ENCODE measurements at regions not wholly inside any gene's neighbourhood (a gene's known extent, or its start where the extent isn't known, plus 50 kb on each side); places are given as distances from the start of the nearest gene placed in this dataset.
"Not testable (repeated sequence)": the region's sequence is repeated elsewhere in the genome, so short reads cannot be mapped to it uniquely, and the experiment has no call there.

GRCh38 chr6:57860481-57861315 lies 543.3 kb downstream of the PRIM2 start:
- not testable (repeated sequence) for H3K36me3 ChIP-seq (ENCODE audit: control insufficient read depth in 5 of 5, insufficient read depth in 5 of 5, low read length in 5 of 5); H3K9me3 ChIP-seq (ENCODE audit: control insufficient read depth in 5 of 5, low read length in 5 of 5); H3K4me1 ChIP-seq (ENCODE audit: control insufficient read depth in 5 of 5, insufficient read depth in 5 of 5, low read length in 5 of 5); H3K4me3 ChIP-seq (ENCODE audit: low read depth in 1 of 5, low read length in 5 of 5); H3K27ac ChIP-seq (ENCODE audit: low read depth, low read length); H3K9ac ChIP-seq (ENCODE audit: low read length in 5 of 5); H3K27me3 ChIP-seq (ENCODE audit: control insufficient read depth in 5 of 5, insufficient read depth in 4 of 5, low read length in 5 of 5)

DNA sequence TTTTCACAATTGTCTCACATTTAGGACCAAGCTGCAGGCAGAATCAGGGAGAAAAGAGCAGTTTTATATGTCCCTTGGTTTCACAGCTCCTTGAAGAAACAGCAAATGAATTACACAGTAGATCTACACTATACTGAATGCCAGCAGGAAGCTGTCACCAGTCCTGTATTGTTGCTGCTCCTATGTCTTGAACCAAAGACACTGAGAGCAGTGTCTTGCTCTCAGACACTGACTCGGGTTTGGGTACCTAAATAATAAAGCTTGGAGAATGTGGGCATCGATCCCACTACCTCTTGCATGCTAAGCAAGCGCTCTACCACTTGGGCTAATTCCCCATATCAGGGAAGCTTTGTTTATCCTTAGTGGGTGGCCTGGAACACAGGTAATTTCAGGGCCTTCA lies 552.7 kb downstream of the PRIM2 start:
- H3K4me3 ChIP-seq (ENCODE audit: low read depth in 1 of 5, low read length in 5 of 5); H3K9me3 ChIP-seq (ENCODE audit: control insufficient read depth in 5 of 5, low read length in 5 of 5); H3K27ac ChIP-seq (ENCODE audit: low read depth, low read length); H3K9ac ChIP-seq (ENCODE audit: low read length in 5 of 5); H3K27me3 ChIP-seq (ENCODE audit: control insufficient read depth in 5 of 5, insufficient read depth in 4 of 5, low read length in 5 of 5); H3K36me3 ChIP-seq (ENCODE audit: control insufficient read depth in 5 of 5, insufficient read depth in 5 of 5, low read length in 5 of 5); H3K4me1 ChIP-seq (ENCODE audit: control insufficient read depth in 5 of 5, insufficient read depth in 5 of 5, low read length in 5 of 5): not testable (repeated sequence)

GRCh38 chr6:57873424-57873823 lies 556.0 kb downstream of the PRIM2 start:
- H3K27me3 ChIP-seq (ENCODE audit: control insufficient read depth in 5 of 5, insufficient read depth in 4 of 5, low read length in 5 of 5); H3K9me3 ChIP-seq (ENCODE audit: control insufficient read depth in 5 of 5, low read length in 5 of 5); H3K36me3 ChIP-seq (ENCODE audit: control insufficient read depth in 5 of 5, insufficient read depth in 5 of 5, low read length in 5 of 5); H3K4me3 ChIP-seq (ENCODE audit: low read depth in 1 of 5, low read length in 5 of 5); H3K9ac ChIP-seq (ENCODE audit: low read length in 5 of 5); H3K4me1 ChIP-seq (ENCODE audit: control insufficient read depth in 5 of 5, insufficient read depth in 5 of 5, low read length in 5 of 5); H3K27ac ChIP-seq (ENCODE audit: low read depth, low read length): not testable (repeated sequence)

DNA sequence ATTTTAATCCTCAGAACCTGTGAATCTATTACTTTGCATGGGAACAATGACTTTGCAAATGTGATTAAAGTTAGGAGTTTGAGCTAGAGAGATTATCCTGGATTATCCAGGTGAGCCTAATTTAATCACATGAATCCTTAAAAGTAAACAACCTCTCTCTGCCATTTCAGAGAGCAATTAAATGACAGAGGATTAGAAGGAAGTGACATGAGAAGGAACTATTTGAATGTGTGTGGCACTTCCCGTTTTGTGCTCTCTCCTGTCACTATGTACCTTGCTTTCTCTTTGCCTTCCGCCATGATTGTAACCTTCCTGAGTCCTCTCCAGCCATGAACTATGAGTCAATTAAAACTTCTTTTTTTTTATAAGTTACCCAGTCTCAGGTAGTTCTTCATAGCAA lies 559.2 kb downstream of the PRIM2 start:
- not testable (repeated sequence) for H3K36me3 ChIP-seq (ENCODE audit: control insufficient read depth in 5 of 5, insufficient read depth in 5 of 5, low read length in 5 of 5); H3K4me1 ChIP-seq (ENCODE audit: control insufficient read depth in 5 of 5, insufficient read depth in 5 of 5, low read length in 5 of 5); H3K9me3 ChIP-seq (ENCODE audit: control insufficient read depth in 5 of 5, low read length in 5 of 5); H3K27ac ChIP-seq (ENCODE audit: low read depth, low read length); H3K27me3 ChIP-seq (ENCODE audit: control insufficient read depth in 5 of 5, insufficient read depth in 4 of 5, low read length in 5 of 5); H3K4me3 ChIP-seq (ENCODE audit: low read depth in 1 of 5, low read length in 5 of 5); H3K9ac ChIP-seq (ENCODE audit: low read length in 5 of 5)

GRCh38 chr6:57877729-57878128 lies 560.3 kb downstream of the PRIM2 start:
- H3K9ac ChIP-seq (ENCODE audit: low read length in 5 of 5); H3K36me3 ChIP-seq (ENCODE audit: control insufficient read depth in 5 of 5, insufficient read depth in 5 of 5, low read length in 5 of 5); H3K9me3 ChIP-seq (ENCODE audit: control insufficient read depth in 5 of 5, low read length in 5 of 5); H3K4me3 ChIP-seq (ENCODE audit: low read depth in 1 of 5, low read length in 5 of 5); H3K4me1 ChIP-seq (ENCODE audit: control insufficient read depth in 5 of 5, insufficient read depth in 5 of 5, low read length in 5 of 5); H3K27me3 ChIP-seq (ENCODE audit: control insufficient read depth in 5 of 5, insufficient read depth in 4 of 5, low read length in 5 of 5); H3K27ac ChIP-seq (ENCODE audit: low read depth, low read length): not testable (repeated sequence)

DNA sequence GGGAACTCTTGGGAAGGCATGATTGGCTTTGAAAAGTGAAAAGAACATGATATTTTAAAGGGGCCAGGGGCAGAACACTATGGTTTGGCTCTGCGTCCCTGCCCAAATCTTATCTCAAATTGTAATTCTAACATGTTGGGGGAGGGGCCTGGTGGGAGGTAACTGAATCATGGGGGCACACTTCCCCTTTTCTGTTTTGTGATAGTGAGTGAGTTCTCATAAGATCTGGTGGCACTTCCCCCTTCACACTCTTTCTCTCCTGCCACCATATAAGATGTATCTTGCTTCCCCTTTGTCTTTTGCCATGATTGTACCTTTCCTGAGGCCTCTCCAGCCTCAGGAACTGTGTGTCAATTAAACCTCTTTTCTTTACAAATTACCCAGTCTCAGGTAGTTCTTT lies 561.4 kb downstream of the PRIM2 start:
- not testable (repeated sequence) for H3K27ac ChIP-seq (ENCODE audit: low read depth, low read length); H3K4me3 ChIP-seq (ENCODE audit: low read depth in 1 of 5, low read length in 5 of 5); H3K9me3 ChIP-seq (ENCODE audit: control insufficient read depth in 5 of 5, low read length in 5 of 5); H3K36me3 ChIP-seq (ENCODE audit: control insufficient read depth in 5 of 5, insufficient read depth in 5 of 5, low read length in 5 of 5); H3K4me1 ChIP-seq (ENCODE audit: control insufficient read depth in 5 of 5, insufficient read depth in 5 of 5, low read length in 5 of 5); H3K27me3 ChIP-seq (ENCODE audit: control insufficient read depth in 5 of 5, insufficient read depth in 4 of 5, low read length in 5 of 5); H3K9ac ChIP-seq (ENCODE audit: low read length in 5 of 5)

GRCh38 chr6:57898850-57899249 lies 581.4 kb downstream of the PRIM2 start:
- not testable (repeated sequence) for H3K27me3 ChIP-seq (ENCODE audit: control insufficient read depth in 5 of 5, insufficient read depth in 4 of 5, low read length in 5 of 5); H3K9me3 ChIP-seq (ENCODE audit: control insufficient read depth in 5 of 5, low read length in 5 of 5); H3K36me3 ChIP-seq (ENCODE audit: control insufficient read depth in 5 of 5, insufficient read depth in 5 of 5, low read length in 5 of 5); H3K4me3 ChIP-seq (ENCODE audit: low read depth in 1 of 5, low read length in 5 of 5); H3K4me1 ChIP-seq (ENCODE audit: control insufficient read depth in 5 of 5, insufficient read depth in 5 of 5, low read length in 5 of 5); H3K27ac ChIP-seq (ENCODE audit: low read depth, low read length); H3K9ac ChIP-seq (ENCODE audit: low read length in 5 of 5)

GRCh38 chr6:57900687-57901399 lies 583.4 kb downstream of the PRIM2 start:
- not testable (repeated sequence) for H3K27ac ChIP-seq (ENCODE audit: low read depth, low read length); H3K27me3 ChIP-seq (ENCODE audit: control insufficient read depth in 5 of 5, insufficient read depth in 4 of 5, low read length in 5 of 5); H3K9ac ChIP-seq (ENCODE audit: low read length in 5 of 5); H3K4me3 ChIP-seq (ENCODE audit: low read depth in 1 of 5, low read length in 5 of 5); H3K36me3 ChIP-seq (ENCODE audit: control insufficient read depth in 5 of 5, insufficient read depth in 5 of 5, low read length in 5 of 5); H3K4me1 ChIP-seq (ENCODE audit: control insufficient read depth in 5 of 5, insufficient read depth in 5 of 5, low read length in 5 of 5); H3K9me3 ChIP-seq (ENCODE audit: control insufficient read depth in 5 of 5, low read length in 5 of 5)

GRCh38 chr6:57901445-57901844 lies 584.0 kb downstream of the PRIM2 start:
- H3K9me3 ChIP-seq (ENCODE audit: control insufficient read depth in 5 of 5, low read length in 5 of 5); H3K4me1 ChIP-seq (ENCODE audit: control insufficient read depth in 5 of 5, insufficient read depth in 5 of 5, low read length in 5 of 5); H3K9ac ChIP-seq (ENCODE audit: low read length in 5 of 5); H3K36me3 ChIP-seq (ENCODE audit: control insufficient read depth in 5 of 5, insufficient read depth in 5 of 5, low read length in 5 of 5); H3K27me3 ChIP-seq (ENCODE audit: control insufficient read depth in 5 of 5, insufficient read depth in 4 of 5, low read length in 5 of 5); H3K27ac ChIP-seq (ENCODE audit: low read depth, low read length); H3K4me3 ChIP-seq (ENCODE audit: low read depth in 1 of 5, low read length in 5 of 5): not testable (repeated sequence)

GRCh38 chr6:57904356-57904755 lies 586.9 kb downstream of the PRIM2 start:
- H3K27me3 ChIP-seq (ENCODE audit: control insufficient read depth in 5 of 5, insufficient read depth in 4 of 5, low read length in 5 of 5); H3K9ac ChIP-seq (ENCODE audit: low read length in 5 of 5); H3K4me3 ChIP-seq (ENCODE audit: low read depth in 1 of 5, low read length in 5 of 5): not testable (repeated sequence)

More at GRCh38 chr6:57904356-57904755, 586.9 kb downstream of the PRIM2 start:
- not testable (repeated sequence) for H3K36me3 ChIP-seq (ENCODE audit: control insufficient read depth in 5 of 5, insufficient read depth in 5 of 5, low read length in 5 of 5); H3K4me1 ChIP-seq (ENCODE audit: control insufficient read depth in 5 of 5, insufficient read depth in 5 of 5, low read length in 5 of 5); H3K9me3 ChIP-seq (ENCODE audit: control insufficient read depth in 5 of 5, low read length in 5 of 5); H3K27ac ChIP-seq (ENCODE audit: low read depth, low read length)

All from subcutaneous abdominal adipose tissue (tissue), 5 donors.